Neutrophil (primary cell): ENCODE measurements at regions not wholly inside any gene's neighbourhood (a gene's known extent, or its start where the extent isn't known, plus 50 kb on each side); places are given as distances from the start of the nearest gene placed in this dataset.

Experiments used
- H3K27ac ChIP-seq: fragments of 200-600 bp; sonication (generic); 2 replicates; pipeline ENCODE4 v1.5.1; 2016; ENCODE audit warnings: mild to moderate bottlenecking, moderate library complexity
- H3K27me3 ChIP-seq: fragments of 200-600 bp; sonication (generic); 2 replicates; pipeline ENCODE4 v1.6.0; 2016; ENCODE audit warnings: mild to moderate bottlenecking
- H3K36me3 ChIP-seq: fragments of 200-600 bp; sonication (generic); 2 replicates; pipeline ENCODE4 v1.5.1; 2017
- H3K4me1 ChIP-seq, 2 experiments: fragments of 200-600 bp in 1 of 2; sonication (generic) in 1 of 2; 1 replicate in 1 of 2; 2 replicates in 1 of 2; pipeline versions ENCODE4 v1.5.1 to v1.6.1; 2013 to 2016; ENCODE audit warnings: low read depth in 1 of 2, low read length in 1 of 2, mild to moderate bottlenecking in 1 of 2, moderate library complexity in 1 of 2; ENCODE audit not compliant: control insufficient read depth in 1 of 2, insufficient read depth in 1 of 2
- H3K4me3 ChIP-seq, 2 experiments: fragments of 200-600 bp in 1 of 2; sonication (generic) in 1 of 2; 1 replicate in 1 of 2; 2 replicates in 1 of 2; pipeline ENCODE4 v1.5.1; 2013 to 2016; ENCODE audit warnings: low read depth in 1 of 2, low read length in 1 of 2, mild to moderate bottlenecking in 1 of 2, moderate library complexity in 1 of 2
- H3K9me3 ChIP-seq: fragments of 200-600 bp; sonication (generic); 2 replicates; pipeline ENCODE4 v1.5.1; 2016
- CTCF ChIP-seq: fragments of 200-600 bp; sonication (generic); IDR thresholded peaks from 2 replicates; pipeline ENCODE4 v1.5.1; 2016; ENCODE audit warnings: antibody characterized with exemption

- no peak for TF ChIP-seq CTCF
- peaks cover 69% of the 10 kb centered on the region for H3K27me3 ChIP-seq
- no peak overlapping the region for H3K27ac ChIP-seq
- H3K36me3 ChIP-seq, result no peaks in the 10 kb centered on the region
- no peaks in the 10 kb centered on the region for H3K9me3 ChIP-seq
- no peaks in the 10 kb centered on the region for H3K4me1 ChIP-seq
- no peak overlapping the region for H3K4me3 ChIP-seq
These were observed 50.2 kb upstream of the GALNT9 start for GRCh38 chr12:132379576-132379975.
